Smooth muscle cell (in vitro differentiated cells): ENCODE measurements at regions not wholly inside any gene's neighbourhood (a gene's known extent, or its start where the extent isn't known, plus 50 kb on each side); places are given as distances from the start of the nearest gene placed in this dataset.

Experiments
- DNase-seq: peaks from one replicate; lab custom pipeline; 2025; ENCODE audit not compliant: unreplicated experiment; lab: John Stamatoyannopoulos, UW
- H2AFZ ChIP-seq: fragments of 200-600 bp; sonication (generic); 2 replicates; pipeline ENCODE4 v1.6.0; 2016; ENCODE audit warnings: antibody characterized with exemption, low read depth, mild to moderate bottlenecking
- H3F3A ChIP-seq: fragments of 200-600 bp; sonication (generic); 2 replicates; pipeline ENCODE4 v1.6.0; 2017; ENCODE audit warnings: antibody characterized with exemption, low read depth
- H3K27ac ChIP-seq: fragments of 200-600 bp; sonication (generic); 2 replicates; pipeline ENCODE4 v1.5.1; 2016; ENCODE audit warnings: low read depth, mild to moderate bottlenecking
- H3K27me3 ChIP-seq: fragments of 200-600 bp; sonication (generic); 2 replicates; pipeline ENCODE4 v1.6.1; 2016; ENCODE audit warnings: low read depth, mild to moderate bottlenecking
- H3K36me3 ChIP-seq: fragments of 200-600 bp; sonication (generic); 2 replicates; pipeline ENCODE4 v1.5.1; 2016; ENCODE audit warnings: low read depth
- H3K4me1 ChIP-seq: fragments of 200-600 bp; sonication (generic); 2 replicates; pipeline ENCODE4 v1.5.1; 2016; ENCODE audit warnings: low read depth
- H3K4me2 ChIP-seq: fragments of 200-600 bp; sonication (generic); 2 replicates; pipeline ENCODE4 v1.6.0; 2016; ENCODE audit warnings: mild to moderate bottlenecking
- H3K4me3 ChIP-seq: fragments of 200-600 bp; sonication (generic); 2 replicates; pipeline ENCODE4 v1.5.1; 2016; ENCODE audit warnings: mild to moderate bottlenecking
- H3K79me2 ChIP-seq: fragments of 200-600 bp; sonication (generic); 2 replicates; pipeline ENCODE4 v1.6.0; 2016; ENCODE audit warnings: low read depth, mild to moderate bottlenecking
- H3K9ac ChIP-seq: fragments of 200-600 bp; sonication (generic); 2 replicates; pipeline ENCODE4 v1.6.0; 2016; ENCODE audit warnings: low read depth
- H3K9me3 ChIP-seq: fragments of 200-600 bp; sonication (generic); replicated peaks from 2 replicates; pipeline ENCODE4 v1.5.1; 2016; ENCODE audit warnings: low read depth
- H4K20me1 ChIP-seq: fragments of 200-600 bp; sonication (generic); 2 replicates; pipeline ENCODE4 v1.6.0; 2016; ENCODE audit warnings: low read depth
- WGBS: methylation state at CpG from one replicate; pipeline ENCODE4 v1.1.7; 2016; ENCODE audit warnings: low lambda C conversion rate; 5-methylcytosine and 5-hydroxymethylcytosine counted together
- TF ChIP-seq, protein P1 (sequence below): fragments of 200-600 bp; sonication (generic); IDR thresholded peaks from 2 replicates; pipeline ENCODE4 v1.5.1; 2017; ENCODE audit warnings: borderline replicate concordance, mild to moderate bottlenecking, antibody characterized with exemption; ENCODE audit not compliant: insufficient read depth, poor library complexity, severe bottlenecking

DNA sequence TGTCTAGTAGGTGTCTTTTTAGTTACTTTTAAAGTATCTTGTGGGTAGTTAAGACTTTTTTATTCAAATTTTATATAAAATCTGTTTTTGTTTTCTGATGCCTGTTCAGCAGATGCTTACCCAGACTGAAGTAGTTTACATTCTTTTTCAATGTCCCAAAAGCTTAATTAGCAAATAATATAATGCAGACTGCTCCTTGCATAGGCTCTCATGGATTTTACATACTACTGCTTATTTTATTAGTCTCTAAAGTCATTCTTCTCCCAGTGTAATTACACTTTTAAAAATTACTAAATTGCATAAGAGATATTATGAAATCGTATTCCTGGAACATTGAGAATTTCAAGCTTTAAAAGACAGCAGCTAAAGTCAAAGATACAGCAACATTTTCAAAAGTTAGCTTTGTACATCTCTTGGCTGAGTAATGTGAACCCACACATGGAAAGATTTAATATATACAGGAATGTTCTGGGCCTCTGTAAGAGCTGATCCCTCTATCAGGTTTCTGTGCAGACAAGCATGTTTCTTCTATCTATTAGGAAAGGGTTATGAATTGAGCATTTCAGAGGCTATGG is 148.4 kb upstream of the SPRY1 start:
- H3K4me1 ChIP-seq = peaks cover 6% of the 10 kb centered on the region
- H3K4me3 ChIP-seq = no peak overlapping the region
- no peak overlapping the region for H2AFZ ChIP-seq
- no peaks in the 10 kb centered on the region for H3K27me3 ChIP-seq
- H3K79me2 ChIP-seq = no peaks in the 10 kb centered on the region
- TF ChIP-seq, protein P1, sequence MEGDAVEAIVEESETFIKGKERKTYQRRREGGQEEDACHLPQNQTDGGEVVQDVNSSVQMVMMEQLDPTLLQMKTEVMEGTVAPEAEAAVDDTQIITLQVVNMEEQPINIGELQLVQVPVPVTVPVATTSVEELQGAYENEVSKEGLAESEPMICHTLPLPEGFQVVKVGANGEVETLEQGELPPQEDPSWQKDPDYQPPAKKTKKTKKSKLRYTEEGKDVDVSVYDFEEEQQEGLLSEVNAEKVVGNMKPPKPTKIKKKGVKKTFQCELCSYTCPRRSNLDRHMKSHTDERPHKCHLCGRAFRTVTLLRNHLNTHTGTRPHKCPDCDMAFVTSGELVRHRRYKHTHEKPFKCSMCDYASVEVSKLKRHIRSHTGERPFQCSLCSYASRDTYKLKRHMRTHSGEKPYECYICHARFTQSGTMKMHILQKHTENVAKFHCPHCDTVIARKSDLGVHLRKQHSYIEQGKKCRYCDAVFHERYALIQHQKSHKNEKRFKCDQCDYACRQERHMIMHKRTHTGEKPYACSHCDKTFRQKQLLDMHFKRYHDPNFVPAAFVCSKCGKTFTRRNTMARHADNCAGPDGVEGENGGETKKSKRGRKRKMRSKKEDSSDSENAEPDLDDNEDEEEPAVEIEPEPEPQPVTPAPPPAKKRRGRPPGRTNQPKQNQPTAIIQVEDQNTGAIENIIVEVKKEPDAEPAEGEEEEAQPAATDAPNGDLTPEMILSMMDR = no peak
- H3F3A ChIP-seq = peaks cover 4% of the 10 kb centered on the region
- no peak for DNase-seq
- no peaks in the 10 kb centered on the region for H4K20me1 ChIP-seq
- H3K27ac ChIP-seq = peak overlapping the region; percentile 50
- H3K36me3 ChIP-seq = no peaks in the 10 kb centered on the region
- no peaks in the 10 kb centered on the region for H3K9me3 ChIP-seq
- peak overlapping the region; percentile 40 for H3K4me2 ChIP-seq
- H3K9ac ChIP-seq = peak overlapping the region; percentile 12
- 57% methylated on average over 1 of the region's 1 CpG for WGBS

DNA sequence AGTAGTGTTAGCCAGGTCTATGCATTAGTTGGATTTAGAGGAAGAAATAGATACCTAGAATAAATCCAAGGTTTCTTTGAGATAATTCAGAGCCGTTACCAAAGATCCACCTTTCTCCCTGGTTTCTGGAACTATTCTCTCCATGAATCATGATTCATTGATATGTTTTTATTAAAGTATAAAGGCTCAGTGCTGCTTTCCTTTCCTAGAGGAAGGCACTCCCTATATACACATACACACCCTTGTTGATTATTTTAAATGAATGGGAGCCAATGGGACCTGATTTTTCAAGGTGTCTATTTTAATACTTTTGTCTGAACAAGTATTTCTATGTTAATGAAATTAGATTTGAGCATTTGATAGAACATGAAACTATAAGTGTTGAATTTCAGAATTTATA is 146.8 kb upstream of the SPRY1 start:
- Histone ChIP-seq H3K9me3 (no peaks in the 10 kb centered on the region), H3K9ac (no peak overlapping the region), H4K20me1 (no peaks in the 10 kb centered on the region), H3K4me1 (peaks cover 6% of the 10 kb centered on the region), H3K27me3 (no peaks in the 10 kb centered on the region), H3K27ac (no peak overlapping the region), H3F3A (peaks cover 4% of the 10 kb centered on the region), H3K4me3 (no peak overlapping the region), H3K4me2 (no peak overlapping the region), H3K79me2 (no peaks in the 10 kb centered on the region), H3K36me3 (no peaks in the 10 kb centered on the region), H2AFZ (no peak overlapping the region)
- no peak for DNase-seq
- TF ChIP-seq, protein P1 = no peak
- 89% methylated on average over 1 of the region's 1 CpG for WGBS

DNA sequence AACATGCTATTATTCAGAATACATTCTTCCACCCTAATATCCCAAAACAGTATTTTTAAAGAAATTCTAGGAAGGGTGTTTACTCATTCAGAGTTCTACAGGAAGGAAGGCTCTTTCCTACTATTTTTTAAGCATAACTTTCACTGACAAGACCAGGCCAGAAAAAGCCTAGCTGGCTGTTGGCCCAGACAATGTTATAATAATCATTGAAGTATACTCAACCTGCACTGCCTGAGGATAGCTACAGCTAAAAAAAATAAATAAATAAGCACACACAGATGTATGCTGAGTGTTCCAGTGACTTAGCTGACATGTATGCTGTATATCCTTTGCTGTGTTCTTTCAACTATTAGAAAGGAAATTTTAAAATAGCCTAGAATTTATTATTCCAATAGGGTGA is 145.8 kb upstream of the SPRY1 start:
- Histone ChIP-seq H3F3A (peaks cover 4% of the 10 kb centered on the region), H3K36me3 (no peaks in the 10 kb centered on the region), H3K9me3 (no peaks in the 10 kb centered on the region), H3K4me2 (no peak overlapping the region), H3K27ac (no peak overlapping the region), H3K9ac (no peak overlapping the region), H3K27me3 (no peaks in the 10 kb centered on the region), H4K20me1 (no peaks in the 10 kb centered on the region), H3K4me1 (peaks cover 5% of the 10 kb centered on the region), H3K4me3 (no peak overlapping the region), H3K79me2 (no peaks in the 10 kb centered on the region), H2AFZ (no peak overlapping the region)
- TF ChIP-seq, protein P1 = no peak
- no peak for DNase-seq

DNA sequence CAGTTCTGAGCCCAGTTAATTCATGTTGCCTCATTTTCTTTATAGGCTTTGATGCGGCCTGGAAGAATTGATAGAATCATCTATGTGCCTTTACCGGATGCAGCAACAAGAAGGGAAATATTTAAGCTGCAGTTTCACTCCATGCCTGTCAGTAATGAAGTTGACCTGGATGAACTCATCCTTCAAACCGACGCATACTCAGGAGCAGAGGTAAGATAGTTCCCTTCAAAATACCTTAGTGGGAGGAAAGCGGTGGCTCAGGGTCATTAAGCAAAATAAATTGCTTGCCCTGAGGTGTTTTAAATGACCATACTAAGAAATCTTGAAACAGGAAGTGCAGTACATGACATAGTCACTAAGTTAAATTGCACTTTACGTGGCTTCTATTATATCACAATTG is 140.6 kb upstream of the SPRY1 start:
- Histone ChIP-seq H3K9me3 (no peaks in the 10 kb centered on the region), H2AFZ (no peak overlapping the region), H3K79me2 (no peaks in the 10 kb centered on the region), H3K27ac (no peak overlapping the region), H3K36me3 (no peaks in the 10 kb centered on the region), H3K4me3 (no peak overlapping the region), H3K9ac (no peak overlapping the region), H3F3A (no peaks in the 10 kb centered on the region), H3K4me2 (no peak overlapping the region), H3K4me1 (peaks cover 12% of the 10 kb centered on the region), H4K20me1 (no peaks in the 10 kb centered on the region), H3K27me3 (no peaks in the 10 kb centered on the region)
- TF ChIP-seq, protein P1 = no peak
- 83% methylated on average over 6 of the region's 6 CpGs for WGBS
- DNase-seq = no peak
